SU-DHL-6 (cell line): ENCODE measurements at regions not wholly inside any gene's neighbourhood (a gene's known extent, or its start where the extent isn't known, plus 50 kb on each side); places are given as distances from the start of the nearest gene placed in this dataset.

ENCODE experiments used
- EZH2phosphoT487 ChIP-seq: fragments of 200-600 bp; sonication (generic), shearing (Covaris generic); conservative IDR thresholded peaks from 2 replicates; pipeline ENCODE4 v1.6.1; 2018; ENCODE audit warnings: mild to moderate bottlenecking, antibody characterized with exemption, low read length, moderate library complexity, mixed read lengths
- TF ChIP-seq, protein P1 (sequence below): fragments of 200-600 bp; sonication (generic); IDR thresholded peaks from one replicate; pipeline ENCODE4 v1.5.1; 2017; ENCODE audit warnings: antibody characterized with exemption, mild to moderate bottlenecking, low read length, moderate library complexity; ENCODE audit not compliant: insufficient read depth, poor library complexity, severe bottlenecking

GRCh38 chr4:14167876-14168510 lies 540.5 kb upstream of the BOD1L1 start:
- TF ChIP-seq, protein P1, sequence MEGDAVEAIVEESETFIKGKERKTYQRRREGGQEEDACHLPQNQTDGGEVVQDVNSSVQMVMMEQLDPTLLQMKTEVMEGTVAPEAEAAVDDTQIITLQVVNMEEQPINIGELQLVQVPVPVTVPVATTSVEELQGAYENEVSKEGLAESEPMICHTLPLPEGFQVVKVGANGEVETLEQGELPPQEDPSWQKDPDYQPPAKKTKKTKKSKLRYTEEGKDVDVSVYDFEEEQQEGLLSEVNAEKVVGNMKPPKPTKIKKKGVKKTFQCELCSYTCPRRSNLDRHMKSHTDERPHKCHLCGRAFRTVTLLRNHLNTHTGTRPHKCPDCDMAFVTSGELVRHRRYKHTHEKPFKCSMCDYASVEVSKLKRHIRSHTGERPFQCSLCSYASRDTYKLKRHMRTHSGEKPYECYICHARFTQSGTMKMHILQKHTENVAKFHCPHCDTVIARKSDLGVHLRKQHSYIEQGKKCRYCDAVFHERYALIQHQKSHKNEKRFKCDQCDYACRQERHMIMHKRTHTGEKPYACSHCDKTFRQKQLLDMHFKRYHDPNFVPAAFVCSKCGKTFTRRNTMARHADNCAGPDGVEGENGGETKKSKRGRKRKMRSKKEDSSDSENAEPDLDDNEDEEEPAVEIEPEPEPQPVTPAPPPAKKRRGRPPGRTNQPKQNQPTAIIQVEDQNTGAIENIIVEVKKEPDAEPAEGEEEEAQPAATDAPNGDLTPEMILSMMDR: no peak
- no peak for TF ChIP-seq EZH2phosphoT487
